ENCODE measurements at regions not wholly inside any gene's neighbourhood (a gene's known extent, or its start where the extent isn't known, plus 50 kb on each side); places are given as distances from the start of the nearest gene placed in this dataset.
A peak's percentile ranks its signal among the peaks of the same experiment; 100 is the strongest.

GRCh38 chr16:48834576-48834975, 224.6 kb upstream of the N4BP1 start:
- H3K4me3 ChIP-seq = no peak overlapping the region
- intact Hi-C loops (cut with DNase I; ENCODE audit: low total_unique reads) = no loop called here
- no peaks in the 10 kb centered on the region for H3K9me3 ChIP-seq
- TF ChIP-seq CTCF (IDR thresholded peaks at IDR 0.05) (peak in 1 of 4 experiments; percentile 16), POLR2A (IDR thresholded peaks at IDR 0.05) (no peak)
- H3K27ac ChIP-seq = no peak overlapping the region
- no peak for DNase-seq
- H3K27me3 ChIP-seq = no peaks in the 10 kb centered on the region
- no peaks in the 10 kb centered on the region for H3K36me3 ChIP-seq
- no peaks in the 10 kb centered on the region for H3K4me1 ChIP-seq

- no peak for DNase-seq
- intact Hi-C loops (cut with DNase I; ENCODE audit: low total_unique reads) = no loop called here
- Histone ChIP-seq H3K27ac (no peak overlapping the region), H3K4me3 (no peak overlapping the region), H3K27me3 (no peaks in the 10 kb centered on the region), H3K36me3 (no peaks in the 10 kb centered on the region), H3K9me3 (no peaks in the 10 kb centered on the region), H3K4me1 (no peaks in the 10 kb centered on the region)
- TF ChIP-seq CTCF (IDR thresholded peaks at IDR 0.05) = no peak
- no peak for TF ChIP-seq POLR2A (IDR thresholded peaks at IDR 0.05)
These were observed 223.5 kb upstream of the N4BP1 start for GRCh38 chr16:48833461-48833860.

- Histone ChIP-seq H3K9me3 (no peaks in the 10 kb centered on the region), H3K27me3 (no peaks in the 10 kb centered on the region), H3K4me1 (no peaks in the 10 kb centered on the region), H3K4me3 (no peak overlapping the region), H3K36me3 (no peaks in the 10 kb centered on the region), H3K27ac (no peak overlapping the region)
- TF ChIP-seq CTCF (IDR thresholded peaks at IDR 0.05) = no peak
- intact Hi-C loops (cut with DNase I; ENCODE audit: low total_unique reads) = no loop called here
- no peak for DNase-seq
These were observed 221.2 kb upstream of the N4BP1 start for GRCh38 chr16:48831076-48831722.

- H3K9me3 ChIP-seq = no peaks in the 10 kb centered on the region
- no peaks in the 10 kb centered on the region for H3K4me1 ChIP-seq
- no peaks in the 10 kb centered on the region for H3K27me3 ChIP-seq
- DNase-seq = no peak
- no peaks in the 10 kb centered on the region for H3K36me3 ChIP-seq
- no peak overlapping the region for H3K4me3 ChIP-seq
- intact Hi-C loops (cut with DNase I; ENCODE audit: low total_unique reads) = no loop called here
- TF ChIP-seq POLR2A (IDR thresholded peaks at IDR 0.05) (no peak), CTCF (IDR thresholded peaks at IDR 0.05) (no peak)
- H3K27ac ChIP-seq = no peak overlapping the region
These were observed 219.6 kb upstream of the N4BP1 start for GRCh38 chr16:48829336-48830310.

GRCh38 chr16:48824271-48824670, 214.3 kb upstream of the N4BP1 start:
- DNase-seq = no peak
- no peak for TF ChIP-seq CTCF (IDR thresholded peaks at IDR 0.05)
- TF ChIP-seq POLR2A (IDR thresholded peaks at IDR 0.05) = no peak
- Histone ChIP-seq H3K4me3 (no peak overlapping the region), H3K27ac (no peak overlapping the region), H3K4me1 (no peaks in the 10 kb centered on the region), H3K9me3 (no peaks in the 10 kb centered on the region), H3K36me3 (no peaks in the 10 kb centered on the region), H3K27me3 (no peaks in the 10 kb centered on the region)
- intact Hi-C loops (cut with DNase I; ENCODE audit: low total_unique reads) = no loop called here

All from uterus (tissue), 3 donors.